ENCODE measurements at regions not wholly inside any gene's neighbourhood (a gene's known extent, or its start where the extent isn't known, plus 50 kb on each side); places are given as distances from the start of the nearest gene placed in this dataset.

DNA sequence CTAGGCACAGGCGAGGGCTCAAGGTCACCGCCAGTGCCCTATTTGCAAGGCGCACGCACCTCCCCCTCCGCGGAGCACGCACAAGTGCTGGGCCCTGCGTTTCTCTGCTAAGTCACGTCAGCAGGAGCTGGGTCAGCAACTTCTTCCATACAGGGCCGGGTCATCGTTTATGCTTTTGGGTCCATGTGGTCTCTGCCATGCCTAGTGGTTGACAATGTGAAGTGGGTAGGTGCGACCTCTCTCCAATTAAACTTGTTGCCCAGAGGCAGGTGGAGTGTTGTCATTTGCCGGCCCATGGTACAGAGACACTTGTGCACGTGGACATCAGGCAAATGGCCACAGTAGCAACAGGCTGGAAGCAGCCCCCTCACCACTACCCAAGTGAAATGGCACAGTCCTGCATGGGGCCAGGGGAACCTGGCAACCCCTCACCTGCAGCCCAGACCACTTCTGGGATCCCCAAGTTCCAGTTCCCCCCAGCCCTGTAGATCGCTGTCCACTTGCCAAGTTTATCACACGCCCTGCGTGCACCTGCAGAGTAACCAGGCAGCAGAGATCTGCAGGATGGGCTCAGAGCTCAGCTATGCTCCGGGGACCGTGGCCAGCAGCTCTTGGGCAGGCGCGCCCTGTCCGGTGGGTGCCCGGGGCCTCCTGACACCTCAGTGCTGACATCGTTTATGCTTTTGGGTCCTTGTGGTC, 86.1 kb upstream of the PPP2R2D start:
- Histone ChIP-seq H3K27me3 (ENCODE audit: control insufficient read depth, insufficient read depth, low read length) (peaks cover 6% of the 10 kb centered on the region), H3K36me3 (ENCODE audit: control insufficient read depth, insufficient read depth, low read length) (no peaks in the 10 kb centered on the region), H3K4me3 (ENCODE audit: low read depth, low read length) (no peak overlapping the region)
- TF ChIP-seq, protein P1, sequence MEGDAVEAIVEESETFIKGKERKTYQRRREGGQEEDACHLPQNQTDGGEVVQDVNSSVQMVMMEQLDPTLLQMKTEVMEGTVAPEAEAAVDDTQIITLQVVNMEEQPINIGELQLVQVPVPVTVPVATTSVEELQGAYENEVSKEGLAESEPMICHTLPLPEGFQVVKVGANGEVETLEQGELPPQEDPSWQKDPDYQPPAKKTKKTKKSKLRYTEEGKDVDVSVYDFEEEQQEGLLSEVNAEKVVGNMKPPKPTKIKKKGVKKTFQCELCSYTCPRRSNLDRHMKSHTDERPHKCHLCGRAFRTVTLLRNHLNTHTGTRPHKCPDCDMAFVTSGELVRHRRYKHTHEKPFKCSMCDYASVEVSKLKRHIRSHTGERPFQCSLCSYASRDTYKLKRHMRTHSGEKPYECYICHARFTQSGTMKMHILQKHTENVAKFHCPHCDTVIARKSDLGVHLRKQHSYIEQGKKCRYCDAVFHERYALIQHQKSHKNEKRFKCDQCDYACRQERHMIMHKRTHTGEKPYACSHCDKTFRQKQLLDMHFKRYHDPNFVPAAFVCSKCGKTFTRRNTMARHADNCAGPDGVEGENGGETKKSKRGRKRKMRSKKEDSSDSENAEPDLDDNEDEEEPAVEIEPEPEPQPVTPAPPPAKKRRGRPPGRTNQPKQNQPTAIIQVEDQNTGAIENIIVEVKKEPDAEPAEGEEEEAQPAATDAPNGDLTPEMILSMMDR (IDR thresholded peaks at IDR 0.05; ENCODE audit: insufficient read depth, low read length, poor library complexity, severe bottlenecking): no peak
- DNase-seq (ENCODE audit: low read depth): no peak

DNA sequence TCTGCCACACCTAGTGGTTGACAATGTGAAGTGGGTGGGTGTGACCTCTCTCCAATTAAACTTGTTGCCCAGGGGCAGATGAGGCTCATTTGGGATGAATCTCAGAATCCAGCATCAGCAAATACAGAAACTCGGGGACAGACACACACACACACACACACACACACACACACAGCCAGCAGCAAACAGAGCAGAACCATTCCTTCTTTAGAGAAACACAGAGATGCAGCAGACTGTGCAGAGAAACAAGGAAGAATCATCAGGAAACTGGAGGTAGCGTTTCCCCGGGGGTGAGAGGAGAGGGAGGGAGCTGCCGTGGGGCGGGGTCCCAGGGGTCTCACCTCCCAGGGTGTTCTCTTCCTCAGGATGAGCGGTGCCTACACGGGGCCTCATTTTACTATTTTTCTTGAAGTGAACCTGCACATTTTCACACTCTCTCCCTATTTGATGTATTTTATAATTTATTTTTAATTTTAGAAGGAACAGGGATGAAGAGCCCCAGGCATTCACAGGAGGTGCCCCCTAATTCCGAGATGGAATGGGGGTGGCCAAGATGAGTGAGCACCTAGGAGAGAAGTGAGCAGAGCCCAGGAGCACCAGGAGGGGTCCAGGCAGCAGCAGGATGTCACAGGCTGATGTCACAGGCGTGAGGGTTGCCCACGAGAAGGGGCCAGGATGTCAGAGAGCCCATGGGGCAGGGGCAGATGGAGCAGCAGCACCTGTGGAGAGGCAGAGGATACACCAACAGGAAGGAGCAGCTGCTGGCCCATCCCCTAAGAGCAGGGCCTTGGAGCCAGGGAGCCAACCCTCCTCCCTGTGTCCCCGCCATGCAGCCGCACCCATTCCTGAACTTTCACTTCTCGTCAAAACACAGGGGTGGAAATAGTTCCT, 85.3 kb upstream of the PPP2R2D start:
- no peak for DNase-seq (ENCODE audit: low read depth)
- H3K36me3 ChIP-seq (ENCODE audit: control insufficient read depth, insufficient read depth, low read length): no peaks in the 10 kb centered on the region
- TF ChIP-seq, protein P1 (IDR thresholded peaks at IDR 0.05; ENCODE audit: insufficient read depth, low read length, poor library complexity, severe bottlenecking): no peak
- peaks cover 6% of the 10 kb centered on the region for H3K27me3 ChIP-seq (ENCODE audit: control insufficient read depth, insufficient read depth, low read length)
- no peak overlapping the region for H3K4me3 ChIP-seq (ENCODE audit: low read depth, low read length)

DNA sequence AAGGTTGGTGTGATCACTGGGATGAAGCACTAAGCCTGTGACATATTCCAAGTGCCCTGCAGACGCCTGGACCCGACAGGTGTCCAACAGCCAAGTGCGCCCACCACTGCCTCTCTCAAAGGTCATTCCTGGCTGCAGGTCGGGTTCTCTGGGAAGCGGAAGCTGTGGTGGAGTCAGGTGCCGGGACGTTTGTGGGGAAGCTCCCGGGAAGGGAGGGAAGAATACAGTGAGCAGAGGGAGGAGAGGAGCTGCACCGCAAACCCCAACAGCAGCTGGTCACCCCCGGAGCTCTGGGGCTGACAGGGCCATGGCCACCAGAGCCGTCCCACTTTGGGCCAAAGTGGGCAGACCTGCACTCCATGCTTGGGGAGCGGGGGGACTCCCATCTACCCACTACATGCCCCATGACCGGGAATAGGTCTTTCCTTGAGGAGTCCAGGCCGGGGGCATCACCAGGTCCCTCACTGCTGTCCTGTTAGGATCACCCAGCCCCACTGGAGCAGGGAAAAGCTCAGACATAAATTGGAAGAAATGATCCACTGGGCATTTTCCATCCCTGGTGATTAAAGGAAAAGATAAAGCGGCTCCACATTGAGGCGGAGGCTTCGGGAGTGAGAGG, 84.5 kb upstream of the PPP2R2D start:
- no peak for DNase-seq (ENCODE audit: low read depth)
- H3K27me3 ChIP-seq (ENCODE audit: control insufficient read depth, insufficient read depth, low read length): peaks cover 6% of the 10 kb centered on the region
- TF ChIP-seq, protein P1 (IDR thresholded peaks at IDR 0.05; ENCODE audit: insufficient read depth, low read length, poor library complexity, severe bottlenecking): no peak
- no peaks in the 10 kb centered on the region for H3K36me3 ChIP-seq (ENCODE audit: control insufficient read depth, insufficient read depth, low read length)
- H3K4me3 ChIP-seq (ENCODE audit: low read depth, low read length): no peak overlapping the region

DNA sequence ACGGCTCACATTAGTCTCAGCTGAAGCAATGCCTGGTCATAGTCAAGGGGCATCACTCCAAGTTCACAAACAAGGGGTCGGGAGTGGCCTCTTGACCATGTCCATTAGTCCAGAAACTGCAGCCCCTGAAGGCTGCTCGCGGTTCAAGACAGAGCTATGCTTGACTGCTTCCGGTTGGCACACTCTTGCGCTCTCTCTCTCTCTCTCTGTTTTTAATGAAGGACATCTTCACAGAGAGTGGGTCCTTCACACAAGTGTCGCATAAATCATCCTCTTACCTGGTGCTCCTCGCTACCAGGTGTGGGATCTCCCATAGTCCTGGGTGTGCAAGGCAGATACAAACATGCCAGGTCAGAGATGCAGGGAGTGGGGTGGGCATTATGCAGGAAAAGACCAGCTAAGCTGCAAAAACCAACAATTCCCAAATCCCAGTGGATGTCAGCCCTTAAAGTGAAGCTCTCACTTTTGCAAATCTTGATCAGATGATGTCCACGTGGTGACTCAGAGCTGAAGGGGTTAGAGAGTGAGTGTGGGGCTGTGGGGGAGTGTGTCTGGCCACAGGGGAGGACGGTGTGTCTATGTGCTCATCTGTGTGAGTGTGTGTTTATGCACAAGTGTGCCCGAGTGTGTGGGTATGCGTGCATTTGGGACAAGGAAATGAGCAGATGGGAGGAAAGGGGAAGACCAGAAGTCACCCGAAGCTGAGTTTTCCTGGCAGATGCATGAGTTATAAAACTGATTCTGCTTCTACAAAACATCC, 83.7 kb upstream of the PPP2R2D start:
- TF ChIP-seq, protein P1 (IDR thresholded peaks at IDR 0.05; ENCODE audit: insufficient read depth, low read length, poor library complexity, severe bottlenecking): no peak
- Histone ChIP-seq H3K36me3 (ENCODE audit: control insufficient read depth, insufficient read depth, low read length) (no peaks in the 10 kb centered on the region), H3K27me3 (ENCODE audit: control insufficient read depth, insufficient read depth, low read length) (peaks cover 6% of the 10 kb centered on the region), H3K4me3 (ENCODE audit: low read depth, low read length) (no peak overlapping the region)
- no peak for DNase-seq (ENCODE audit: low read depth)

DNA sequence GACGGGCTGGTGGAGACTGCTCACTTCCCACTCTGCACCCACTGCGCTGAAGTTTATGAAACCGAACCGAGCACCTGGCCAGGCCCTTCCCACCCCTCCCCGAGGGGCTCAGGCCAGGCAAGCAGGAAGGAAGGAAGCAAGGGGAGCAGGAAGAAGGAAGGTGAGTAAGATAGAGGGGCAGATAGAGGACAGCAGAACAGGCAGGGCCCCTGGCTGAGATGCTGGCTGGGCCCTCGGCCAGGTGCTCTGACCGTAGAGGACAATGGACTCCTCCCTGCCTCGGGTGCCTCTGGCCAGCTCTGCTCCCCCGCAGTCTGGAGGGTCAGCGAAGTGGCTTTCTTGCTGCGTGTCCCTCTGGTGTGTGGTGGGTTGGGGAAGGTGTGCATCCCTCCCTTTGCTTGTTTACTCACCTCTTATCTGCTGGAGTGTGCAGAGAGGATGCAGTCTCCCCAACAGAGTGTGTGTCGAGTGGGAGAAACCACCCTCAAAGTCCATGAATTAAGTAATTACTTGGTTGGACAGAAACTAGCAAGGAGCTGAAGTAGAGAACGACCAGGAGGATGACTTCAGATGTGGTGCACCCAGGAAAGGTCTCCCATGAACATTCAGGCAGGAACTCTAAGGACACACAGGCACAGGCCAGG, 82.8 kb upstream of the PPP2R2D start:
- TF ChIP-seq, protein P1 (IDR thresholded peaks at IDR 0.05; ENCODE audit: insufficient read depth, low read length, poor library complexity, severe bottlenecking): no peak
- peaks cover 6% of the 10 kb centered on the region for H3K27me3 ChIP-seq (ENCODE audit: control insufficient read depth, insufficient read depth, low read length)
- no peak overlapping the region for H3K4me3 ChIP-seq (ENCODE audit: low read depth, low read length)
- no peaks in the 10 kb centered on the region for H3K36me3 ChIP-seq (ENCODE audit: control insufficient read depth, insufficient read depth, low read length)
- DNase-seq (ENCODE audit: low read depth): no peak

Data from kidney epithelial cell (primary cell).